Rectal smooth muscle tissue (tissue), 1 donor: ENCODE measurements at regions not wholly inside any gene's neighbourhood (a gene's known extent, or its start where the extent isn't known, plus 50 kb on each side); places are given as distances from the start of the nearest gene placed in this dataset.
"Not testable (repeated sequence)": the region's sequence is repeated elsewhere in the genome, so short reads cannot be mapped to it uniquely, and the experiment has no call there.

ENCODE experiments used
- H3K27ac ChIP-seq: one replicate; pipeline ENCODE4 v1.7.0; 2013; ENCODE audit warnings: low read depth, low read length, inconsistent platforms
- H3K27me3 ChIP-seq: one replicate; pipeline ENCODE4 v1.7.0; 2013; ENCODE audit warnings: low read length; ENCODE audit not compliant: control insufficient read depth, insufficient read depth
- H3K36me3 ChIP-seq: one replicate; pipeline ENCODE4 v1.7.0; 2013; ENCODE audit warnings: low read length; ENCODE audit not compliant: control insufficient read depth, insufficient read depth
- H3K4me1 ChIP-seq: one replicate; pipeline ENCODE4 v1.7.0; 2013; ENCODE audit warnings: low read length; ENCODE audit not compliant: control insufficient read depth, insufficient read depth
- H3K4me3 ChIP-seq: one replicate; pipeline ENCODE4 v1.7.0; 2013; ENCODE audit warnings: low read length
- H3K9ac ChIP-seq: one replicate; pipeline ENCODE4 v1.7.0; 2013; ENCODE audit warnings: low read length

DNA sequence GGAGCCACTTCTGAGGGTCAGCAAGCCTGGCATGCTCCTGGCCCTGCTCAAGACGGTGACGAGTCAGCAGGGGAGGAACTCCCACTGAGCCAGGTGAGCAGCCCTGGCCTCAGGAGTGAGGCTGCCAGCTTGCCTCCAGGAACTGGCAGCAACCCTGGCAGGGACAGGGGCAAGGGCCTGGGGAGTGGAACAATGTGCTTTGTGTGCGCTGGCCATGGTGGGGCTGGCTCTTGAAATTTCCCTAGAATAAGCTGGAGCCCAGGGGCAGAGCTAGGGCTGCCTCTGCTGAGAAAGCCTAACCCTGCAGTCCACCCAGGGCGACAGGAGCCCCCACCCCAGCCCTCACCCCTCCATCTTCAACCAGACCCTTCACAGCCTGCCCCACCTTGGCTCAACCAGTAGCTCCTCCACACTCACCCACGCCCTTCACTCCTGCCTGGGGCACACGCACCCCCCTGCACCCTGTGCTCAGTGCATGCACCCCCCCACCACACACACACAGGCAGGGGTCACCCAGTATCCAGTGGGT lies 88.0 kb downstream of the MRPL14 start:
- Histone ChIP-seq H3K36me3 (no peaks in the 10 kb centered on the region), H3K4me1 (peaks cover 25% of the 10 kb centered on the region), H3K4me3 (no peak overlapping the region), H3K27ac (no peak overlapping the region), H3K27me3 (no peaks in the 10 kb centered on the region), H3K9ac (no peak overlapping the region)

DNA sequence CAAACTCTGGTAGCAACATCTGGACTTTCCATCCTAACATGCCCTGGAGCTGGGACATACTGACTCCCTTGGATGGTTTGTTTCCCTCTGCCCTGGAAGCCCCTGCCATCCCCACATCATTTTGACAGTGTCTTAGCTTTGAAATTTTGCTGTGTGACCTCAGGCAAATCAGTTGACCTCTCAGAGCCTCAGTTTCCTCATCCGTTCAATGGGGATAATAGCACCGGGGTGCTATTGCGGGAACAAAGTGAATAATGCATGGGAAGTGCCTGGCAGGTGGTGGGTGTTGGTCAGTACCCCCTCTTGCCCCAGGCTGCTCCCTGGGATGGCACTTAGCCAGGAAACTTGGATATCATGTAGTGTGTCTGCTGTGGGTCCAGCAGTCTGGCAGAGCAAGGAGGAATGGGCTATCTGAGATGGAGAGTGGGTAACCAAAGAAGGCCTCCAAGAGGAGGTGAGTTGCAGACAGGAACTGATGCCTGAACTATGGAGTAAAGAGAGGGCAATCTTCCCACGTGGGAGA lies 88.6 kb downstream of the MRPL14 start:
- Histone ChIP-seq H3K27me3 (no peaks in the 10 kb centered on the region), H3K4me3 (no peak overlapping the region), H3K4me1 (peaks cover 22% of the 10 kb centered on the region), H3K9ac (no peak overlapping the region), H3K27ac (no peak overlapping the region), H3K36me3 (no peaks in the 10 kb centered on the region)

DNA sequence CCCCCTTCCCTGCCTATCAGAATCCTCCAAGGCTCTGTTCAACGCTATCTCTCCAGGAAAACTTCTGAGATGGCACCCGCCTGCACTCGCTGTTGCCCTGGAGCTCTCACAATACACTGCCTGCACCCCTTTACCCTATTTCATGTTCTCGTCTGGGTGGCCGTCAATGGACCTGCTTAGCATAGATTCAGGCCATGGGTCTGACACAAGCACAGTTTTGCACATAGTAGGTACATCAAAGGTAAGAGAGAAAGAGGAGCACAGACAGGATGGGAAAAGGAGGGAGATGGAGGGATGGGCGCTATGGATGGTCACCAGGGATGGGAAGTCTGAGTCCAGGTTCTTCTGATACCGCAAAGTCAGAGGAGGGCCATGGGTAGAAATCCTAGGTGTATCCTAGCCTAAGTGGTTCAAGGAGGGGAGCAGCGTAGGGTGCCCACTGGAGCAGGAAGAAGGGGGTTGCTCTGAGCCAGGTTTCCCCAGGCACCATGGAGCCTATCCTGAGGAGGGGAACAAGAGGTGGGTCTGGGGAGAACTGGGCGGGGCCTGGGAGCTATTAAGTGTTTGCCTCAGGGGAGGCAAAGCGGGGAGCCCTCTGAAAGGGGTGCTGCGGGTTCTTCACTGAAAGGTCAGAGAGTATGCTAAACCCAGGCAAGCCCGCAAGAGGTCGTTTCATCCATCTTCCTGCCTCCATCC lies 89.3 kb downstream of the MRPL14 start:
- peaks cover 17% of the 10 kb centered on the region for H3K4me1 ChIP-seq
- H3K27me3 ChIP-seq, result no peaks in the 10 kb centered on the region
- H3K9ac ChIP-seq, result no peak overlapping the region
- H3K27ac ChIP-seq, result no peak overlapping the region
- no peak overlapping the region for H3K4me3 ChIP-seq
- no peaks in the 10 kb centered on the region for H3K36me3 ChIP-seq

DNA sequence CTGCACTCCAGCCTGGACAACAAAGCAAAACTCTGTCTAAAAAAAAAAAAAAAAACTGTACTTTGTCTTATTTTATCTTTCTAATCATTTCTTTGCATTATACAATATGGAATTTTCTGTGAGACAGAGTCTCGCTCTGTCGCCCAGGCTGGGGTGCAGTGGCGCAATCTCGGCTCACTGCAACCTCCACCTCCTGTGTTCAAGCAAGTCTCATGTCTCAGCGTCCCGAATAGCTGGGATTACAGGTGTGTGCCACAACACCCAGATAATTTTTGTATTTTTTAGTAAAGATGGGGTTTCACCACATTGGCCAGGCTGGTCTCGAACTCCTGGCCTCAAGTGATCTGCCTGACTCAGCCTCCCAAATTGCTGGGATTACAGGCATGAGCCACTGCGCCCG lies 90.0 kb downstream of the MRPL14 start:
- not testable (repeated sequence) for H3K27me3 ChIP-seq, H3K36me3 ChIP-seq, H3K27ac ChIP-seq, H3K4me3 ChIP-seq, H3K9ac ChIP-seq
- peaks cover 10% of the 10 kb centered on the region for H3K4me1 ChIP-seq

DNA sequence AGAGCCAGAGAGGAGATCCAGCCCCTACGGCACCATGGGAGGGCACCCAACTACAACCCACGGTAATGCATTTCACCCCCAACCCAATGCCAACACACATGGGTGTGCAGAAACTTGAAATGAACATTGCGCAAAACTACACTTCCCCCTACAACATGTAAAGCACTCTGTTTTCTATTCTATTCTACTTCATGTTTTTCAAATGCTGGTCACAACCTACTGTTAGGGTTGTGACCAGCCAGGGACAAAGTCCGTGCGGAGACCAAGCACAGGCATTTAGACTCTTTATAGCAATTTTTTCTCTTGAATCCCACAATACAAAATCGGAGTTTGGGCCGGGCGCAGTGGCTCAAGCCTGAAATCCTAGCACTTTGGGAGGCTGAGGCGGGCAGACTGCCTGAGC lies 90.6 kb downstream of the MRPL14 start:
- Histone ChIP-seq H3K4me3 (no peak overlapping the region), H3K36me3 (no peaks in the 10 kb centered on the region), H3K27ac (no peak overlapping the region), H3K9ac (no peak overlapping the region), H3K27me3 (no peaks in the 10 kb centered on the region), H3K4me1 (peaks cover 6% of the 10 kb centered on the region)

DNA sequence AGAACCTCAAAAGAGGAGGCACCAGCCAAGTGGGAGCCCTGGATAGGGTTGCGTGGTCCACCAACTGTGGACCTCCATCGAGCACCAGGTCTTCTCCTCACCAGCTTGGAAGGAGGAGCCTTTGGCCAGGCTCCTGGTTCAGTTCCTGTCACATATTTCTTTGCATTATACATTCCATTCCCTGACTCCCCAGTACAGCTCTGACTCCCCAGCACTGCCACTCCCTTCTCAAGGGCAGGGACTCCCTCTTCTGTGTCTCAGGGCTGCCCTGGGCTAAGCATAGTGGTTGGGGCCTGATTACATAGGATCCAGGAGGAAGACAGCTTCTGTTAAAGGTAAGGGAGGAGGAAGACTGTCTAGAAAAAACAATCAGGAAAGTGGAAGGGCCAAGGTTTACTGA lies 91.1 kb downstream of the MRPL14 start:
- H3K36me3 ChIP-seq, result no peaks in the 10 kb centered on the region
- H3K4me1 ChIP-seq, result peaks cover under 1% of the 10 kb centered on the region
- no peak overlapping the region for H3K9ac ChIP-seq
- H3K27ac ChIP-seq, result no peak overlapping the region
- no peaks in the 10 kb centered on the region for H3K27me3 ChIP-seq
- H3K4me3 ChIP-seq, result no peak overlapping the region

DNA sequence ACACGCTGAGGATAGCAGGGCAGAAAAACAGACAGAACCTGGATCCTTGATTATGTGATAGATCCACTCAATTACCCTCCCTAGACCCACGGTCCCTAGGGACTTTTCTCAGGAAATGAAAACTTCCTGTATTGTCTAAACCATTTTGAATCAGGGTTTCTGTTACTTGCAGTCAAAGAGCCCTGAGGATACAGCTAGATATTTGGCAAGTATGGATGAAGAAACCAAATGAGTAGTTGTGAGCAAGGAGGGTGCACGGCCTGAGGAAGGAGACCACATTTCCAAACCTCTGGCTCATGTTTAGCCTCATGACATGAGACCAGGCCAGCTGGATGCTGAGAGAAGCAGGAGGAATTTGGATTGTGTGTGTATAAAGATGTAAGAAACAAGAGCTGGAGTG lies 91.6 kb downstream of the MRPL14 start:
- Histone ChIP-seq H3K9ac (no peak overlapping the region), H3K4me3 (no peak overlapping the region), H3K4me1 (no peaks in the 10 kb centered on the region), H3K27ac (no peak overlapping the region), H3K27me3 (no peaks in the 10 kb centered on the region), H3K36me3 (no peaks in the 10 kb centered on the region)

DNA sequence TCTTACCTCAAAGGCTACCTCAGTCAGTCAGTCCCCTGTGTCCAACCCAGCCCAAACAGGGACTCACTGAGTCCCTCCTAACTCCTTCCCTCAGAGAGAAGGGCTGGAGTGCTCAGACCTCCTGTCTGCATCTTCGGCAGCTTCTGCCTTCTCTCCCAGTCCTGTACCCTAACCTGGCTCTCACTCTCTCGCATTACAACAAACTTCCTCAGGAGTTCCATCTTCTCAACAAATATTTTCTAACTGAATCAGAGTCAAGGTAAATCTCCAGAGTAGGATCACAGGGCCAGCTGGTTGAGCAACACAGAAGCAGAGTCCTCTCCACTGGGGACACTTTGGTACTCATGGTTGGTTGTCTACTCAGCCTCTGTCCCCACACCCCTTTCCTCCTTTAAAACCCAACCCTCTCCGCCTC lies 92.3 kb downstream of the MRPL14 start:
- H3K4me3 ChIP-seq, result no peak overlapping the region
- no peaks in the 10 kb centered on the region for H3K36me3 ChIP-seq
- no peak overlapping the region for H3K9ac ChIP-seq
- H3K27ac ChIP-seq, result no peak overlapping the region
- no peaks in the 10 kb centered on the region for H3K4me1 ChIP-seq
- H3K27me3 ChIP-seq, result no peaks in the 10 kb centered on the region

DNA sequence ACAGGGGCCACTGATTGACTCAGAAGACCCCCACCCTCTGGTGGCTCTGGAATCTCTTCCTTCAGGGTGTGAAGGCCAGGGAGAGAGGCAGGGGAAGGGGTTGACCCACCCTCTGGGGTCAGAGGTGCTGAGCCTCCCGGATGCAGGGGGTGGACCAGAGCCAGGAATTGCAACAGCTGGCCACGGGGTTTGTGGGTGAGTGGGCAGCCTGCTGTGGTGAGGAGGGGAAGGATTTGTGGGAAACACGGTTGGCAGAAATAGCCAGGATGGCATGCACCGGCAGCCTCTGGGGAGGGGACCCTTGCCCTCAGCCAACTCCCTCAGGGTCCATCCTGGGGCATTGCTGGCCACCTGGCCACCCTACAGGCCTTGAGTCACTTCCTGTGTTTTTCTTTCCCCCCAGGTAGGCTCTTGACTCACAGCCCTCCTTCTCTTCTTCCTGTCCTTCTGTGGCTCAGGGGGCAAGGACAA lies 92.8 kb downstream of the MRPL14 start:
- Histone ChIP-seq H3K4me1 (no peaks in the 10 kb centered on the region), H3K9ac (no peak overlapping the region), H3K4me3 (no peak overlapping the region), H3K36me3 (no peaks in the 10 kb centered on the region), H3K27ac (no peak overlapping the region), H3K27me3 (no peaks in the 10 kb centered on the region)

DNA sequence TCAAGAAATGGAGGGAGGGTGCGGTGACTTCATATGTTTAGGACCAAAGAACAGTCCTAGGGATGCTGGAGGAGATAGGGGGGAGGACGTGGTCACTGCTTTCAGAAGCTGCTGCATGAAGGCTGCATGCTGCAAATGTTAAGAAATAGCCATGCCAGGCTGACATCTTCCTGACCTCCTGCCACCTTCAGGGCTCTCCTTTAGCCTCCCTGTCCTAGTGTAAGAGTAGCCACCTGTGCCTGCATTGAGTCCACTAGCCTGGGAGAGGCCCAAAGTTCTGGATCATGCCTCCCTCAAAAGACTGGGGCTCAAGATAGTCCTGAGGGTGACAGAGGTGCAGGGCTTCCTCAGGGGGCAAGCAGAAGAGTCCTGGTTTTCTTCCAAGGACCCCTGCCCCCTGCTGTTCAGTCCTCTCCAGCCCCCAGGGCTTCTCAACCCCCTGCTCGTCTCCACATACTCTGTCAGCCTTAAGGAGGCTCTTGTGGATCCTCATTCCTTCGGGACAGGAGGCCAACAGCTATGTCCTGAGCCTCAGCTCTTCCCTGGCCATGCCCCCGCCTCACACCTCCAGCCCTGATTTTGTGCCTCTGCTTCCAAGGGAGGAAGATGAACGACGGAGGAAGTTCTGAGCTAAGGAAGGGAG lies 96.3 kb downstream of the MRPL14 start:
- H3K27me3 ChIP-seq, result no peaks in the 10 kb centered on the region
- H3K36me3 ChIP-seq, result no peaks in the 10 kb centered on the region
- H3K4me3 ChIP-seq, result no peak overlapping the region
- no peak overlapping the region for H3K27ac ChIP-seq
- no peak overlapping the region for H3K9ac ChIP-seq
- no peaks in the 10 kb centered on the region for H3K4me1 ChIP-seq

DNA sequence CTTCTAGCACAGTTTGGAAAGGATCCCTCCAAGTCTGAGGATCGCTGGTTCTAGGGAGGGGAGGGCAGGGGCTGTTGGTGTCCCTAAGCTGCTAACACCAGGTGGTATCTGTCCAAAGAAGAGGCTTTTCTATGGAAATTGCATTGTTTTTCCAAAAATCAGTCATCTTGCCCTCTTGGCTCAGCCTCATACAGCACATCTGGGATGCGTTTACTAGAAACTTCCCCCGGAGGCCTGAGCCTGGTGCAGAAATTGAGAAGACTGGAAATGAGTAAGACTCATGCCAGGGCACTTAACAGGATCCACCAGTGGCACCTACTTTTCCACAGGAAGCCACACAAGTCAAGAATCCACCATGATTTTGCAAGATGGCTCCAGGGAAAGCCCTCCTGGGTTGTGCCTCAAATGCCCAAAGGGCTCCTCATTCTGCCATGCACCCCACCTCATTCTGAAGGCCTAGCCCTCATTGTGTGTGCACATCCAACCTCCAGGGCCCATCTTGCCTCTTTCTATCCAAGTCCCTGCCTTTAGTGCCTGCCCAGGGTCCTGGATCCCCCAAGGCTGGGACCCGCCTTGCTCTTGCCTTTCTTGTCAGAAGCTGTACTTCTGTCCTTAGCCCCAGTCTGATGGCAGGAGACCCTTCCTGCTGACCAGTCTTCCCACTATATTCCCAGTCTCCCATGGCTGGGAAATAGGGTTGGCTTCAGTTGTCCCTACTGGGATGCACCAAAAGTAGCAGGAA lies 97.6 kb downstream of the MRPL14 start:
- Histone ChIP-seq H3K9ac (no peak overlapping the region), H3K27me3 (no peaks in the 10 kb centered on the region), H3K4me3 (no peak overlapping the region), H3K27ac (no peak overlapping the region), H3K4me1 (no peaks in the 10 kb centered on the region), H3K36me3 (no peaks in the 10 kb centered on the region)

DNA sequence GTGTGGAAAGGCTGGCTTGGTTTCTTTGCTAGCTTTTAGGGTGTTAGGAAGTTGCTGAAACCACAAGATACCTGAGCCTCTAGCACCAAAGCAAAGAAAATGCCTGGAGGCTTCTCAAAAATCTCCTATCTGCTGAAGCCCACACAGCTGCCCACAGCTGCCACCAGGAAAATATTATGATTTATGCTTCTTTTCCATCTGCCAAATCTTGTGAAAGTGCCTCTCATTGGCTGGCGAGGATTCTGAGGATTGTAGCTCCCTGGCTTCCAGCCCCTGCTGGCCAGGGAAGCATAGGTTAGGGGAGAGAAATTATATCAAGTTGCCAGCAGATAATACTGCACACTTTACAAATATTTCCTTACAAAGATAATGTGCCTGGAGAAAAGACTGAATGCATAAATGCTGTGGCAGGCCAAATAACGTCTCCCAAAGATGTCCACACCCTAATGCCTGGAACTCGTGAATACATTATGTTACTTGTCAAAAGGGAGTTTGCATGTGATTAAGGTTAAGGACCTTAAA lies 98.4 kb downstream of the MRPL14 start:
- H3K4me1 ChIP-seq, result no peaks in the 10 kb centered on the region
- no peak overlapping the region for H3K9ac ChIP-seq
- no peak overlapping the region for H3K4me3 ChIP-seq
- H3K36me3 ChIP-seq, result no peaks in the 10 kb centered on the region
- no peaks in the 10 kb centered on the region for H3K27me3 ChIP-seq
- H3K27ac ChIP-seq, result no peak overlapping the region
